ENCODE measurements at regions not wholly inside any gene's neighbourhood (a gene's known extent, or its start where the extent isn't known, plus 50 kb on each side); places are given as distances from the start of the nearest gene placed in this dataset.

- Histone ChIP-seq H3K4me1 (ENCODE audit: control insufficient read depth, insufficient read depth, low read length, poor library complexity, severe bottlenecking) (no peaks in the 10 kb centered on the region), H3K4me3 (ENCODE audit: low read depth, low read length) (no peak overlapping the region), H3K27ac (ENCODE audit: insufficient read depth, low read length, poor library complexity, severe bottlenecking) (no peak overlapping the region), H3K36me3 (ENCODE audit: control insufficient read depth, insufficient read depth, low read length) (no peaks in the 10 kb centered on the region), H3K9me3 (ENCODE audit: control insufficient read depth in 2 of 2, low read length in 2 of 2) (no peaks in the 10 kb centered on the region), H3K27me3 (ENCODE audit: control insufficient read depth, insufficient read depth, low read length) (no peaks in the 10 kb centered on the region)
- Mint-ChIP-seq H3K9me3 (peaks cover 0 to 8% (median 3%) of the 10 kb centered on the region in 7 donors), H3K36me3 (no peaks in the 10 kb centered on the region), H3K4me1 (no peaks in the 10 kb centered on the region), H3K4me3 (no peak overlapping the region), H3K27ac (no peak overlapping the region), H3K27me3 (no peaks in the 10 kb centered on the region)
- ATAC-seq (ENCODE audit: low read depth in 2 of 2) (no peak), DNase-seq (no peak)
These were observed 226.0 kb downstream of the DCDC2C start for GRCh38 chr2:3929374-3929773.

GRCh38 chr2:3930246-3930645 is 226.9 kb downstream of the DCDC2C start:
- no peak for ATAC-seq (ENCODE audit: low read depth in 2 of 2)
- DNase-seq, result no peak
- Histone ChIP-seq H3K27ac (ENCODE audit: insufficient read depth, low read length, poor library complexity, severe bottlenecking) (no peak overlapping the region), H3K9me3 (ENCODE audit: control insufficient read depth in 2 of 2, low read length in 2 of 2) (no peaks in the 10 kb centered on the region), H3K4me1 (ENCODE audit: control insufficient read depth, insufficient read depth, low read length, poor library complexity, severe bottlenecking) (no peaks in the 10 kb centered on the region), H3K27me3 (ENCODE audit: control insufficient read depth, insufficient read depth, low read length) (no peaks in the 10 kb centered on the region), H3K36me3 (ENCODE audit: control insufficient read depth, insufficient read depth, low read length) (no peaks in the 10 kb centered on the region), H3K4me3 (ENCODE audit: low read depth, low read length) (no peak overlapping the region)
- Mint-ChIP-seq H3K9me3 (peaks cover 0 to 7% (median 3%) of the 10 kb centered on the region in 7 donors), H3K4me3 (no peak overlapping the region), H3K27ac (no peak overlapping the region), H3K4me1 (no peaks in the 10 kb centered on the region), H3K36me3 (no peaks in the 10 kb centered on the region), H3K27me3 (no peaks in the 10 kb centered on the region)

GRCh38 chr2:3940661-3941060 is 237.3 kb downstream of the DCDC2C start:
- no peaks in the 10 kb centered on the region for H3K36me3 Mint-ChIP-seq
- H3K4me3 Mint-ChIP-seq, result no peak overlapping the region
- Histone ChIP-seq H3K9me3 (ENCODE audit: control insufficient read depth in 2 of 2, low read length in 2 of 2) (no peaks in the 10 kb centered on the region), H3K4me3 (ENCODE audit: low read depth, low read length) (no peak overlapping the region), H3K4me1 (ENCODE audit: control insufficient read depth, insufficient read depth, low read length, poor library complexity, severe bottlenecking) (no peaks in the 10 kb centered on the region), H3K27ac (ENCODE audit: insufficient read depth, low read length, poor library complexity, severe bottlenecking) (no peak overlapping the region), H3K27me3 (ENCODE audit: control insufficient read depth, insufficient read depth, low read length) (no peaks in the 10 kb centered on the region), H3K36me3 (ENCODE audit: control insufficient read depth, insufficient read depth, low read length) (no peaks in the 10 kb centered on the region)
- H3K4me1 Mint-ChIP-seq, result no peaks in the 10 kb centered on the region
- no peaks in the 10 kb centered on the region for H3K27me3 Mint-ChIP-seq
- ATAC-seq (ENCODE audit: low read depth in 2 of 2) (no peak), DNase-seq (no peak)
- peaks cover 4 to 27% (median 8%) of the 10 kb centered on the region in 7 donors for H3K9me3 Mint-ChIP-seq
- H3K27ac Mint-ChIP-seq, result no peak overlapping the region

- H3K27ac Mint-ChIP-seq, result no peak overlapping the region
- H3K4me3 Mint-ChIP-seq, result no peak overlapping the region
- H3K9me3 ChIP-seq (ENCODE audit: control insufficient read depth in 2 of 2, low read length in 2 of 2), result no peaks in the 10 kb centered on the region
- no peaks in the 10 kb centered on the region for H3K36me3 Mint-ChIP-seq
- H3K4me1 Mint-ChIP-seq, result no peaks in the 10 kb centered on the region
- H3K27me3 ChIP-seq (ENCODE audit: control insufficient read depth, insufficient read depth, low read length), result no peaks in the 10 kb centered on the region
- no peak overlapping the region for H3K27ac ChIP-seq (ENCODE audit: insufficient read depth, low read length, poor library complexity, severe bottlenecking)
- H3K27me3 Mint-ChIP-seq, result no peaks in the 10 kb centered on the region
- no peak for DNase-seq
- ATAC-seq (ENCODE audit: low read depth in 2 of 2), result no peak
- H3K9me3 Mint-ChIP-seq, result peaks cover 0 to 14% (median 7%) of the 10 kb centered on the region in 7 donors
- H3K4me3 ChIP-seq (ENCODE audit: low read depth, low read length), result no peak overlapping the region
- H3K4me1 ChIP-seq (ENCODE audit: control insufficient read depth, insufficient read depth, low read length, poor library complexity, severe bottlenecking), result no peaks in the 10 kb centered on the region
- H3K36me3 ChIP-seq (ENCODE audit: control insufficient read depth, insufficient read depth, low read length), result no peaks in the 10 kb centered on the region
These were observed 239.5 kb downstream of the DCDC2C start for GRCh38 chr2:3942841-3943240.

GRCh38 chr2:3944071-3944470 is 240.7 kb downstream of the DCDC2C start:
- Histone ChIP-seq H3K27me3 (ENCODE audit: control insufficient read depth, insufficient read depth, low read length) (no peaks in the 10 kb centered on the region), H3K27ac (ENCODE audit: insufficient read depth, low read length, poor library complexity, severe bottlenecking) (no peak overlapping the region), H3K36me3 (ENCODE audit: control insufficient read depth, insufficient read depth, low read length) (no peaks in the 10 kb centered on the region), H3K4me3 (ENCODE audit: low read depth, low read length) (no peak overlapping the region), H3K9me3 (ENCODE audit: control insufficient read depth in 2 of 2, low read length in 2 of 2) (no peaks in the 10 kb centered on the region), H3K4me1 (ENCODE audit: control insufficient read depth, insufficient read depth, low read length, poor library complexity, severe bottlenecking) (no peaks in the 10 kb centered on the region)
- Mint-ChIP-seq H3K27ac (no peak overlapping the region), H3K4me3 (no peak overlapping the region), H3K27me3 (no peaks in the 10 kb centered on the region), H3K36me3 (no peaks in the 10 kb centered on the region), H3K9me3 (peaks cover 0 to 12% (median 3%) of the 10 kb centered on the region in 7 donors), H3K4me1 (no peaks in the 10 kb centered on the region)
- DNase-seq (no peak), ATAC-seq (ENCODE audit: low read depth in 2 of 2) (no peak)

GRCh38 chr2:3944841-3945240 is 241.5 kb downstream of the DCDC2C start:
- Mint-ChIP-seq H3K36me3 (no peaks in the 10 kb centered on the region), H3K4me3 (no peak overlapping the region), H3K27me3 (no peaks in the 10 kb centered on the region), H3K9me3 (peaks cover 0 to 6% (median 3%) of the 10 kb centered on the region in 7 donors), H3K4me1 (no peaks in the 10 kb centered on the region), H3K27ac (no peak overlapping the region)
- Histone ChIP-seq H3K9me3 (ENCODE audit: control insufficient read depth in 2 of 2, low read length in 2 of 2) (no peaks in the 10 kb centered on the region), H3K4me1 (ENCODE audit: control insufficient read depth, insufficient read depth, low read length, poor library complexity, severe bottlenecking) (no peaks in the 10 kb centered on the region), H3K4me3 (ENCODE audit: low read depth, low read length) (no peak overlapping the region), H3K36me3 (ENCODE audit: control insufficient read depth, insufficient read depth, low read length) (no peaks in the 10 kb centered on the region), H3K27me3 (ENCODE audit: control insufficient read depth, insufficient read depth, low read length) (no peaks in the 10 kb centered on the region), H3K27ac (ENCODE audit: insufficient read depth, low read length, poor library complexity, severe bottlenecking) (no peak overlapping the region)
- DNase-seq (no peak), ATAC-seq (ENCODE audit: low read depth in 2 of 2) (no peak)

GRCh38 chr2:3948191-3948590 is 244.8 kb downstream of the DCDC2C start:
- Mint-ChIP-seq H3K4me1 (no peaks in the 10 kb centered on the region), H3K4me3 (no peak overlapping the region), H3K27ac (no peak overlapping the region), H3K27me3 (no peaks in the 10 kb centered on the region), H3K9me3 (peaks cover 0 to 6% (median 1%) of the 10 kb centered on the region in 7 donors), H3K36me3 (no peaks in the 10 kb centered on the region)
- Histone ChIP-seq H3K27ac (ENCODE audit: insufficient read depth, low read length, poor library complexity, severe bottlenecking) (no peak overlapping the region), H3K36me3 (ENCODE audit: control insufficient read depth, insufficient read depth, low read length) (no peaks in the 10 kb centered on the region), H3K27me3 (ENCODE audit: control insufficient read depth, insufficient read depth, low read length) (no peaks in the 10 kb centered on the region), H3K4me1 (ENCODE audit: control insufficient read depth, insufficient read depth, low read length, poor library complexity, severe bottlenecking) (no peaks in the 10 kb centered on the region), H3K9me3 (ENCODE audit: control insufficient read depth in 2 of 2, low read length in 2 of 2) (no peaks in the 10 kb centered on the region), H3K4me3 (ENCODE audit: low read depth, low read length) (no peak overlapping the region)
- DNase-seq, result no peak
- no peak for ATAC-seq (ENCODE audit: low read depth in 2 of 2)

GRCh38 chr2:3951131-3951954 is 248.0 kb downstream of the DCDC2C start:
- H3K27me3 ChIP-seq (ENCODE audit: control insufficient read depth, insufficient read depth, low read length), result no peaks in the 10 kb centered on the region
- H3K9me3 Mint-ChIP-seq, result peaks cover 0 to 6% (median 0%) of the 10 kb centered on the region in 7 donors
- H3K9me3 ChIP-seq (ENCODE audit: control insufficient read depth in 2 of 2, low read length in 2 of 2), result no peaks in the 10 kb centered on the region
- no peak for ATAC-seq (ENCODE audit: low read depth in 2 of 2)
- no peaks in the 10 kb centered on the region for H3K27me3 Mint-ChIP-seq
- no peaks in the 10 kb centered on the region for H3K36me3 Mint-ChIP-seq
- no peak for DNase-seq
- H3K36me3 ChIP-seq (ENCODE audit: control insufficient read depth, insufficient read depth, low read length), result no peaks in the 10 kb centered on the region
- H3K4me3 ChIP-seq (ENCODE audit: low read depth, low read length), result no peak overlapping the region
- no peaks in the 10 kb centered on the region for H3K4me1 ChIP-seq (ENCODE audit: control insufficient read depth, insufficient read depth, low read length, poor library complexity, severe bottlenecking)
- peak overlapping the region in 1 of 4 donors; percentile 52 for H3K4me3 Mint-ChIP-seq
- H3K27ac Mint-ChIP-seq, result no peak overlapping the region
- H3K4me1 Mint-ChIP-seq, result no peaks in the 10 kb centered on the region
- H3K27ac ChIP-seq (ENCODE audit: insufficient read depth, low read length, poor library complexity, severe bottlenecking), result no peak overlapping the region

Measured in CD4-positive, CD25-positive, alpha-beta regulatory T cell (primary cell).